Pancreas (tissue), 10 donors: ENCODE measurements at regions not wholly inside any gene's neighbourhood (a gene's known extent, or its start where the extent isn't known, plus 50 kb on each side); places are given as distances from the start of the nearest gene placed in this dataset.
A peak's percentile ranks its signal among the peaks of the same experiment; 100 is the strongest.

Source experiments
- ATAC-seq, 4 donors: fragments of 200-7000 bp; cut with Tn5 transposase; one replicate each; pipeline versions ENCODE4 v1.8.0 to v1.9.1; 2020; ENCODE audit warnings: mild to moderate bottlenecking in 4 of 4, moderate library complexity in 4 of 4
- DNase-seq, 6 donors: peaks; one replicate each; pipeline ENCODE4 v3.0.0-alpha.2; 2020
- FAIRE-seq: peaks from 2 replicates; lab custom pipeline; 2012; peaks lifted over from hg19 to GRCh38; lab: Jason Lieb, UNC
- H3K27ac ChIP-seq, 4 donors: fragments of 200-600 bp; sonication (generic); 1 replicate in 3 of 4; 2 replicates in 1 of 4; pipeline versions ENCODE4 v1.5.0 to v1.8.0; 2020
- H3K27me3 ChIP-seq, 4 donors: fragments of 200-600 bp; one replicate each; pipeline ENCODE4 v1.8.0; 2021
- H3K36me3 ChIP-seq, 3 donors: fragments of 200-600 bp; sonication (generic) in 1 of 3; one replicate each; pipeline versions ENCODE4 v1.5.0 to v1.8.0; 2020 to 2021
- H3K4me1 ChIP-seq, 3 donors: fragments of 200-600 bp; one replicate each; pipeline ENCODE4 v1.8.0; 2021
- H3K4me3 ChIP-seq, 4 donors: fragments of 200-600 bp; sonication (generic) in 2 of 4; one replicate each; pipeline versions ENCODE4 v1.5.0 to v1.8.0; 2020 to 2021
- H3K9me3 ChIP-seq, 4 donors: fragments of 200-600 bp; one replicate each; pipeline ENCODE4 v1.8.0; 2021
- CTCF ChIP-seq, 4 donors: fragments of 200-600 bp; sonication (generic) in 3 of 4; IDR thresholded peaks; one replicate each; pipeline versions ENCODE4 v1.5.0 to v1.8.0; 2021; ENCODE audit warnings: antibody characterized with exemption in 4 of 4
- WGBS, 2 donors: extraction: QIAGEN DNeasy Blood & Tissue Kit; methylation state at CpG; one replicate each; pipeline ENCODE4 v1.1.7; 2013; 5-methylcytosine and 5-hydroxymethylcytosine counted together
- intact Hi-C, 3 donors: fragments of 100-400 bp; cut with DNase I; formaldehyde crosslinking; loops; one replicate each; pipeline versions ENCODE4 v1.11.1 to v1.14.2; 2022
- donor health status: healthy with polysubstance abuse.
- donor health status: DM: no; HTN: no; CAD: no; lungs with moderate emphysema.
- donor health status: DM: no; HTN: no; CAD: no.
- donor health status: control.
- donor health status: control.
- donor health status: Bipolar disorder and iron deficiency.
- donor health status: DM: yes; HTN: yes; CAD: no.
- donor health status: DM: no; HTN: no; CAD: no.
- donor health status: DM: no; HTN: no; CAD: no.
- donor health status: DM: yes; HTN: yes; CAD: no.

- no peak for FAIRE-seq
- Histone ChIP-seq H3K9me3 (no peaks in the 10 kb centered on the region), H3K4me3 (no peak overlapping the region), H3K27ac (no peak overlapping the region), H3K27me3 (no peaks in the 10 kb centered on the region), H3K36me3 (no peaks in the 10 kb centered on the region), H3K4me1 (peaks cover 0 to 6% (median 0%) of the 10 kb centered on the region in 3 donors)
- intact Hi-C loops = no loop called here
- 18 to 23% methylated on average over 1 of the region's 1 CpG for WGBS, 2 donors
- no peak for DNase-seq
- peak in 1 of 4 donors; percentile 32 for ATAC-seq
- no peak for TF ChIP-seq CTCF (IDR thresholded peaks at IDR 0.05)
Observed at GRCh38 chr2:156157670-156158069, 174.9 kb downstream of the NR4A2 start.

- Histone ChIP-seq H3K27me3 (no peaks in the 10 kb centered on the region), H3K9me3 (no peaks in the 10 kb centered on the region), H3K4me3 (no peak overlapping the region), H3K27ac (no peak overlapping the region), H3K4me1 (peaks cover 0 to 6% (median 0%) of the 10 kb centered on the region in 3 donors), H3K36me3 (no peaks in the 10 kb centered on the region)
- ATAC-seq (peak; percentile 71 to 96 (median 95)), FAIRE-seq (no peak), DNase-seq (peak in 3 of 6 donors; percentile 6 to 23 (median 19))
- 13 to 15% methylated on average over 2 of the region's 2 CpGs for WGBS, 2 donors
- intact Hi-C loops = no loop called here
- peak in 1 of 4 donors; percentile 25 for TF ChIP-seq CTCF (IDR thresholded peaks at IDR 0.05)
Observed at GRCh38 chr2:156156580-156156979, 175.9 kb downstream of the NR4A2 start.

DNA sequence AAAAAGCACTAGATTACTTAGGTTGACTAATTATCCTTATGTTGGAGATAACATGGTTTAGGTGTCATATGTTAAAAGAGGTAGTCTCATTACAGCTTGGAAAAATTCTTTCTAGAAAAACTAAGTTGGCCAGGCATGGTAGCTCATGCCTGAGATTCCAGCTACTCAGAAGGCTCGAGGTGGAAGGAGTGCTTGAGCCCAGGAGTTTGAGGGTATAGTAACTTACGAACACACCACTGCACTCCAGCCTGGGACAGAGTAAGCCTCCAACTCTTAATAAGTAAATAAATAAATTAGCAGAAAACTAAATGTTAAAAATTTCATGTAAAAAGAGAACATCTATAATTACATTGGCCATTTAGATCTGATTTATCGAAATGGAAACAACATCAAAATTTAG lies 177.2 kb downstream of the NR4A2 start:
- WGBS, 2 donors = 94 to 96% methylated on average over 3 of the region's 3 CpGs
- no peaks in the 10 kb centered on the region for H3K27me3 ChIP-seq
- FAIRE-seq (no peak), ATAC-seq (no peak), DNase-seq (no peak)
- H3K9me3 ChIP-seq = no peaks in the 10 kb centered on the region
- H3K4me1 ChIP-seq = peaks cover 0 to 6% (median 0%) of the 10 kb centered on the region in 3 donors
- no peak overlapping the region for H3K4me3 ChIP-seq
- no peaks in the 10 kb centered on the region for H3K36me3 ChIP-seq
- no peak for TF ChIP-seq CTCF (IDR thresholded peaks at IDR 0.05)
- H3K27ac ChIP-seq = no peak overlapping the region
- intact Hi-C loops = no loop called here

DNA sequence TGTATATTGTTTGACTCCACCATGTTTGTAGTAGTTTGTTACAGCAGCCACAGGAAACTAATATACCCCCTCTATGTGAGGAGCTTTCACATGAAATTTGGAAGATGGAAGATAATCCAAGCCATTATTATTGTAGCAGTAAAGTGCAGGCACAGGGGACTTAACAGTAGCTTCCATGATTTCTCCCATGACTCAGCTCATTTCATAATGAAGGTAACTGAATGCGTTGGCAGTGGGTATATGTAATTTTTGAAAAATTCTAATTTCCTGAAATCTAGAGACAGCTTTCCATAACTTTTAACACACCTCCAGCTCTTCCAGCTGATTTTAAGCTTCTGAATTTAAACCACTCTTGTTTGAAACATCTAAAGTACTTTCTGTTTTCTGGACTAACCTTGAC lies 181.2 kb downstream of the NR4A2 start:
- no peaks in the 10 kb centered on the region for H3K36me3 ChIP-seq
- H3K4me1 ChIP-seq = no peaks in the 10 kb centered on the region
- no peak overlapping the region for H3K27ac ChIP-seq
- no peak for TF ChIP-seq CTCF (IDR thresholded peaks at IDR 0.05)
- no peaks in the 10 kb centered on the region for H3K9me3 ChIP-seq
- H3K4me3 ChIP-seq = no peak overlapping the region
- no peak for ATAC-seq
- no peaks in the 10 kb centered on the region for H3K27me3 ChIP-seq
- DNase-seq = no peak
- 89 to 93% methylated on average over 1 of the region's 1 CpG for WGBS, 2 donors
- intact Hi-C loops = no loop called here
- no peak for FAIRE-seq

DNA sequence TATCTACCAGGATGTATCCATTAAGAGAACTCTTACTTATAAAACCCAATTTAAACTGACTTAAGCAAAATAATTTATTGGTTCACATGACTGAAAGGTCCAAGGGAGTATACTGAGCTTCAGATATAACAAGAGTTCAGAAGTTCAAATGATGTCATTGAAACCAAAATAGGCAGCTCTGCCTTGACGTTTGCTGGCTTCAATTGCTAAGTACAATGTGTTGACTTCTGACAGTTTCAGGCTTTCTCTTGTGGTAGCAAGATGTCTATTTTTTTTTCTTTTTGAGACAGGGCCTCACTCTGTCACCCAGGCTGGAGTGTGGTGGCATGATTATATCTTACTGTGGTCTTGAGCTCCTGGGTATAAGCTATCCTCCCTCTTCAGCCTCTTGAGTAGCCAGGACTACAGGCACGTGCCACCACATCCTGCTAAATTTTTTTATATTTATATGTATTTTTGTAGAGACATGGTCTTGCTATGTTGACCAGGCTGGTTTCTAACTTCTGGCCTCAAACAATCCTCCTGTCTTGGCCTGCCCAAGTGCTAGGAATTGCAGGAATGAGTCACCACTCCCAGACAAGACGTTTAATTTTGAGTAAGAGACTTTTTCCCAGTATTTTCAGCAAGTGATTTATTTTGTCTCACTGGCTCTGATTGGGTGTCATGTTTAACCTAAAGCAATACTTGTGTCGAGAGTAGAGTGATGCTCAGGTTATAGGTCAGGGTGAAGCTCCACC lies 184.8 kb downstream of the NR4A2 start:
- no peak for FAIRE-seq
- Histone ChIP-seq H3K36me3 (no peaks in the 10 kb centered on the region), H3K4me1 (no peaks in the 10 kb centered on the region), H3K4me3 (no peak overlapping the region), H3K9me3 (no peaks in the 10 kb centered on the region), H3K27ac (no peak overlapping the region), H3K27me3 (no peaks in the 10 kb centered on the region)
- ATAC-seq = no peak
- intact Hi-C loops = no loop called here
- 51 to 57% methylated on average over 4 of the region's 4 CpGs for WGBS, 2 donors
- no peak for TF ChIP-seq CTCF (IDR thresholded peaks at IDR 0.05)
- DNase-seq = no peak
